Lower leg skin (tissue), 4 donors: ENCODE measurements at regions not wholly inside any gene's neighbourhood (a gene's known extent, or its start where the extent isn't known, plus 50 kb on each side); places are given as distances from the start of the nearest gene placed in this dataset.

Experiments used
- DNase-seq, 2 donors: peaks; one replicate each; pipeline ENCODE4 v3.0.0-alpha.2; 2019; ENCODE audit warnings: low spot score in 2 of 2
- H3K4me3 ChIP-seq: fragments of 200-600 bp; sonication (generic); 2 replicates; pipeline ENCODE4 v1.5.1; 2017; ENCODE audit warnings: mild to moderate bottlenecking, low read depth; ENCODE audit not compliant: poor library complexity, severe bottlenecking
- POLR2A ChIP-seq, 2 donors: fragments of 450-650 bp; IDR thresholded peaks; one replicate each; pipeline ENCODE4 v1.6.1; 2016 to 2017; ENCODE audit warnings: antibody characterized with exemption in 2 of 2, mild to moderate bottlenecking in 1 of 2, moderate library complexity in 1 of 2
- WGBS, 2 donors: methylation state at CpG; one replicate each; pipeline ENCODE4 v1.1.5; 2018; 5-methylcytosine and 5-hydroxymethylcytosine counted together
- intact Hi-C: fragments of 100-400 bp; cut with DNase I; formaldehyde crosslinking; loops from one replicate; pipeline ENCODE4 v1.15.0; 2023; ENCODE audit warnings: low total_unique reads
- TF ChIP-seq, protein P1 (sequence below), 3 donors: fragments of 450-650 bp; IDR thresholded peaks; one replicate each; pipeline ENCODE4 v1.5.1; 2016; ENCODE audit warnings: antibody characterized with exemption in 3 of 3, mild to moderate bottlenecking in 3 of 3, moderate library complexity in 2 of 3

- H3K4me3 ChIP-seq, result no peak overlapping the region
- intact Hi-C loops, result no loop called here
- DNase-seq, result no peak
- TF ChIP-seq, protein P1, sequence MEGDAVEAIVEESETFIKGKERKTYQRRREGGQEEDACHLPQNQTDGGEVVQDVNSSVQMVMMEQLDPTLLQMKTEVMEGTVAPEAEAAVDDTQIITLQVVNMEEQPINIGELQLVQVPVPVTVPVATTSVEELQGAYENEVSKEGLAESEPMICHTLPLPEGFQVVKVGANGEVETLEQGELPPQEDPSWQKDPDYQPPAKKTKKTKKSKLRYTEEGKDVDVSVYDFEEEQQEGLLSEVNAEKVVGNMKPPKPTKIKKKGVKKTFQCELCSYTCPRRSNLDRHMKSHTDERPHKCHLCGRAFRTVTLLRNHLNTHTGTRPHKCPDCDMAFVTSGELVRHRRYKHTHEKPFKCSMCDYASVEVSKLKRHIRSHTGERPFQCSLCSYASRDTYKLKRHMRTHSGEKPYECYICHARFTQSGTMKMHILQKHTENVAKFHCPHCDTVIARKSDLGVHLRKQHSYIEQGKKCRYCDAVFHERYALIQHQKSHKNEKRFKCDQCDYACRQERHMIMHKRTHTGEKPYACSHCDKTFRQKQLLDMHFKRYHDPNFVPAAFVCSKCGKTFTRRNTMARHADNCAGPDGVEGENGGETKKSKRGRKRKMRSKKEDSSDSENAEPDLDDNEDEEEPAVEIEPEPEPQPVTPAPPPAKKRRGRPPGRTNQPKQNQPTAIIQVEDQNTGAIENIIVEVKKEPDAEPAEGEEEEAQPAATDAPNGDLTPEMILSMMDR (IDR thresholded peaks at IDR 0.05), result no peak
- no peak for TF ChIP-seq POLR2A (IDR thresholded peaks at IDR 0.05)
Measured at GRCh38 chr14:48553443-48553842, 878.0 kb upstream of the MDGA2 start.

GRCh38 chr14:48546996-48547395 lies 871.6 kb upstream of the MDGA2 start:
- WGBS, 2 donors, result 51 to 81% methylated on average over 4 of the region's 4 CpGs
- intact Hi-C loops, result no loop called here
- TF ChIP-seq, protein P1 (IDR thresholded peaks at IDR 0.05), result no peak
- TF ChIP-seq POLR2A (IDR thresholded peaks at IDR 0.05), result no peak
- H3K4me3 ChIP-seq, result no peak overlapping the region
- no peak for DNase-seq

DNA sequence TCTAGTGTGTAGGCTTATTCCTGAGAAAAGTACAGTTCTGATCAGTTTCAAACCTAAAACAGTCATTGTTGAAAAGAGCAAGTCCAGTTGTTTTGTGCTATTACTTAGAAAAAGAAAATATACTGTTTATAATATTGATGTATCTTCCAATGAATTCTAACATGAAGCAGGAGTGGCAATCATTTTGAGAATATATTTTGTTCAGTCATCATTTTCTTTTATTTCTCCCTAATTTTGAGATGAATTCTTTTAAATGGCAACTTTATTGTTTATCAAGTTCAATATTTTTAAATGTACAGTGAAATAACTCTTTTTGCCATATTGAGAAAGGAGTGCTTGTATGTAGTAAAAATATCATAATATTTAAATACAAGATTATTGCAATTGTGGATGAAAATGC lies 862.2 kb upstream of the MDGA2 start:
- TF ChIP-seq POLR2A (IDR thresholded peaks at IDR 0.05), result no peak
- TF ChIP-seq, protein P1 (IDR thresholded peaks at IDR 0.05), result no peak
- no peak overlapping the region for H3K4me3 ChIP-seq
- intact Hi-C loops, result loop anchor here (10.0 kb wide), 1 partner anchor 883 kb away; no protein-coding TSS in a partner anchor
- DNase-seq, result no peak

DNA sequence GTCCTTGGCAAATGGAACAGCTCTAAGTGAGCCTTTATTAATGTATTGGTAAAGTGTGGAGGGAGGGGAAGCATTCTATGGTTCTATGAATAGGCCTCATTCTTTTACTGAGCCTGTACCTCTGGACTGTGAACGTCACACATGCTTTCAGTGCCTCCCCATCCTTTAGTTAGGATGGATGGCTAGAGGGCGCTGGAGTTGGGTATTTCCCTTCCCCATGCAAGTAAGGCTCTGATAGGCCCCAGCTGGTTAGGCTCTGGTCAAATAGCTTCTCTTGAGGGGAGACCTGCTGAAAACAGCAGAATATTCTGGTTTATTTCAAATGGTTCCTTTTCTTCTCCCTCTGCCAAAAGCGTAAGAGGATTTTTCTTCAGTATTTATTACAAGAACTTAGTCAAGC lies 860.9 kb upstream of the MDGA2 start:
- no peak for DNase-seq
- no peak for TF ChIP-seq POLR2A (IDR thresholded peaks at IDR 0.05)
- TF ChIP-seq, protein P1 (IDR thresholded peaks at IDR 0.05), result no peak
- H3K4me3 ChIP-seq, result no peak overlapping the region
- intact Hi-C loops, result loop anchor here (10.0 kb wide), 1 partner anchor 882 kb away; no protein-coding TSS in a partner anchor
- 63 to 67% methylated on average over 3 of the region's 3 CpGs for WGBS, 2 donors

GRCh38 chr14:48527832-48528231 lies 852.4 kb upstream of the MDGA2 start:
- WGBS, 2 donors, result 21 to 41% methylated on average over 2 of the region's 2 CpGs
- DNase-seq, result no peak
- intact Hi-C loops, result no loop called here
- no peak overlapping the region for H3K4me3 ChIP-seq
- TF ChIP-seq POLR2A (IDR thresholded peaks at IDR 0.05), result no peak
- TF ChIP-seq, protein P1 (IDR thresholded peaks at IDR 0.05), result no peak

- intact Hi-C loops, result no loop called here
- TF ChIP-seq, protein P1 (IDR thresholded peaks at IDR 0.05), result no peak
- no peak for TF ChIP-seq POLR2A (IDR thresholded peaks at IDR 0.05)
- DNase-seq, result no peak
- no peak overlapping the region for H3K4me3 ChIP-seq
- 71 to 79% methylated on average over 7 of the region's 7 CpGs for WGBS, 2 donors
Measured at GRCh38 chr14:48526307-48526706, 850.9 kb upstream of the MDGA2 start.
